ENCODE measurements at regions not wholly inside any gene's neighbourhood (a gene's known extent, or its start where the extent isn't known, plus 50 kb on each side); places are given as distances from the start of the nearest gene placed in this dataset.

GRCh38 chr10:32110790-32111189, 54.6 kb upstream of the KIF5B start:
- TF ChIP-seq PPARA (CRISPR knock-in tag; IDR thresholded peaks at IDR 0.05; ENCODE audit: borderline replicate concordance) = no peak
- TF ChIP-seq ISL1 (CRISPR knock-in tag; IDR thresholded peaks at IDR 0.05) = no peak
- no peak for TF ChIP-seq ZNF70 (CRISPR knock-in tag; IDR thresholded peaks at IDR 0.05)
- TF ChIP-seq, protein P1, sequence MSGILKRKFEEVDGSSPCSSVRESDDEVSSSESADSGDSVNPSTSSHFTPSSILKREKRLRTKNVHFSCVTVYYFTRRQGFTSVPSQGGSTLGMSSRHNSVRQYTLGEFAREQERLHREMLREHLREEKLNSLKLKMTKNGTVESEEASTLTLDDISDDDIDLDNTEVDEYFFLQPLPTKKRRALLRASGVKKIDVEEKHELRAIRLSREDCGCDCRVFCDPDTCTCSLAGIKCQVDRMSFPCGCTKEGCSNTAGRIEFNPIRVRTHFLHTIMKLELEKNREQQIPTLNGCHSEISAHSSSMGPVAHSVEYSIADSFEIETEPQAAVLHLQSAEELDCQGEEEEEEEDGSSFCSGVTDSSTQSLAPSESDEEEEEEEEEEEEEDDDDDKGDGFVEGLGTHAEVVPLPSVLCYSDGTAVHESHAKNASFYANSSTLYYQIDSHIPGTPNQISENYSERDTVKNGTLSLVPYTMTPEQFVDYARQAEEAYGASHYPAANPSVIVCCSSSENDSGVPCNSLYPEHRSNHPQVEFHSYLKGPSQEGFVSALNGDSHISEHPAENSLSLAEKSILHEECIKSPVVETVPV (CRISPR knock-in tag; IDR thresholded peaks at IDR 0.05) = no peak
- TF ChIP-seq, protein P2, sequence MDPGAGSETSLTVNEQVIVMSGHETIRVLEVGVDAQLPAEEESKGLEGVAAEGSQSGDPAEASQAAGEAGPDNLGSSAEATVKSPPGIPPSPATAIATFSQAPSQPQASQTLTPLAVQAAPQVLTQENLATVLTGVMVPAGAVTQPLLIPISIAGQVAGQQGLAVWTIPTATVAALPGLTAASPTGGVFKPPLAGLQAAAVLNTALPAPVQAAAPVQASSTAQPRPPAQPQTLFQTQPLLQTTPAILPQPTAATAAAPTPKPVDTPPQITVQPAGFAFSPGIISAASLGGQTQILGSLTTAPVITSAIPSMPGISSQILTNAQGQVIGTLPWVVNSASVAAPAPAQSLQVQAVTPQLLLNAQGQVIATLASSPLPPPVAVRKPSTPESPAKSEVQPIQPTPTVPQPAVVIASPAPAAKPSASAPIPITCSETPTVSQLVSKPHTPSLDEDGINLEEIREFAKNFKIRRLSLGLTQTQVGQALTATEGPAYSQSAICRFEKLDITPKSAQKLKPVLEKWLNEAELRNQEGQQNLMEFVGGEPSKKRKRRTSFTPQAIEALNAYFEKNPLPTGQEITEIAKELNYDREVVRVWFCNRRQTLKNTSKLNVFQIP (CRISPR knock-in tag; IDR thresholded peaks at IDR 0.05; ENCODE audit: borderline replicate concordance, low read depth) = no peak
- no peak for TF ChIP-seq GLIS3 (CRISPR knock-in tag; IDR thresholded peaks at IDR 0.05)
- no peak for TF ChIP-seq TCF4 (CRISPR knock-in tag; IDR thresholded peaks at IDR 0.05; ENCODE audit: borderline replicate concordance)
- TF ChIP-seq CSDC2 (CRISPR knock-in tag; IDR thresholded peaks at IDR 0.05) = no peak
- TF ChIP-seq ARNTL (CRISPR knock-in tag; IDR thresholded peaks at IDR 0.05; ENCODE audit: borderline replicate concordance, low read depth) = no peak
- TF ChIP-seq ZFP3 (CRISPR knock-in tag; IDR thresholded peaks at IDR 0.05) = no peak
- TF ChIP-seq TOX (CRISPR knock-in tag; IDR thresholded peaks at IDR 0.05; ENCODE audit: borderline replicate concordance) = no peak
- TF ChIP-seq ZFP30 (CRISPR knock-in tag; IDR thresholded peaks at IDR 0.05) = no peak

All from SK-N-SH treated with all-trans-retinoic acid at 6 μM for 48 hours (cell line).